Vagina (tissue), 2 donors: ENCODE measurements at regions not wholly inside any gene's neighbourhood (a gene's known extent, or its start where the extent isn't known, plus 50 kb on each side); places are given as distances from the start of the nearest gene placed in this dataset.
"Not testable (repeated sequence)": the region's sequence is repeated elsewhere in the genome, so short reads cannot be mapped to it uniquely, and the experiment has no call there.

ENCODE experiments used
- POLR2A ChIP-seq, 2 donors: fragments of 450-650 bp; IDR thresholded peaks; one replicate each; pipeline ENCODE4 v1.6.1; 2017; ENCODE audit warnings: antibody characterized with exemption in 2 of 2, mild to moderate bottlenecking in 2 of 2, moderate library complexity in 2 of 2
- POLR2AphosphoS5 ChIP-seq, 2 donors: sonication (generic); formaldehyde crosslinking; IDR thresholded peaks; one replicate each; pipeline ENCODE4 v1.9.0; 2017; ENCODE audit warnings: antibody characterized with exemption in 2 of 2, mild to moderate bottlenecking in 2 of 2, low read depth in 1 of 2; ENCODE audit not compliant: insufficient read depth in 1 of 2
- TF ChIP-seq, protein P1 (sequence below), 3 experiments: fragments of 450-650 bp in 2 of 3; fragments of 200-600 bp in 1 of 3; sonication (generic) in 1 of 3; IDR thresholded peaks; one replicate each; pipeline ENCODE4 v1.5.1; 2017 to 2019; ENCODE audit warnings: antibody characterized with exemption in 3 of 3, mild to moderate bottlenecking in 2 of 3, moderate library complexity in 2 of 3

DNA sequence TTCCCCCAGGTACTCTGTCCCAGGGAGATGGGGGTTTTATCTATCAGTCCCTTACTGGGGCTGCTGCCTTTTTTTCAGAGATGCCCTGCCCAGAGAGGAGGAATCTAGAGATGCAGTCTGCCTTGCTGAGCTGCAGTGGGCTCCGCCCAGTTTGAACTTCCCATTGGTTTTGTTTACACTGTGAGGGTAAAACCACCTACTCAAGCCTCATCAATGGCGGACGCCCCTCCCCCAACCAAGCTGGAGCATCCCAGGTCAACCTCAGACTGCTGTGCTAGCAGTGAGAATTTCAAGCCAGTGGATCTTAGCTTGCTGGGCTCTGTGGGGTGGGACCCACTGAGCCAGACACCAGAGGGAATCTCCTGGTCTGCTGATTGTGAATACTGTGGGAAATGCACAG lies 191.0 kb upstream of the MAST4 start:
- TF ChIP-seq, protein P1, sequence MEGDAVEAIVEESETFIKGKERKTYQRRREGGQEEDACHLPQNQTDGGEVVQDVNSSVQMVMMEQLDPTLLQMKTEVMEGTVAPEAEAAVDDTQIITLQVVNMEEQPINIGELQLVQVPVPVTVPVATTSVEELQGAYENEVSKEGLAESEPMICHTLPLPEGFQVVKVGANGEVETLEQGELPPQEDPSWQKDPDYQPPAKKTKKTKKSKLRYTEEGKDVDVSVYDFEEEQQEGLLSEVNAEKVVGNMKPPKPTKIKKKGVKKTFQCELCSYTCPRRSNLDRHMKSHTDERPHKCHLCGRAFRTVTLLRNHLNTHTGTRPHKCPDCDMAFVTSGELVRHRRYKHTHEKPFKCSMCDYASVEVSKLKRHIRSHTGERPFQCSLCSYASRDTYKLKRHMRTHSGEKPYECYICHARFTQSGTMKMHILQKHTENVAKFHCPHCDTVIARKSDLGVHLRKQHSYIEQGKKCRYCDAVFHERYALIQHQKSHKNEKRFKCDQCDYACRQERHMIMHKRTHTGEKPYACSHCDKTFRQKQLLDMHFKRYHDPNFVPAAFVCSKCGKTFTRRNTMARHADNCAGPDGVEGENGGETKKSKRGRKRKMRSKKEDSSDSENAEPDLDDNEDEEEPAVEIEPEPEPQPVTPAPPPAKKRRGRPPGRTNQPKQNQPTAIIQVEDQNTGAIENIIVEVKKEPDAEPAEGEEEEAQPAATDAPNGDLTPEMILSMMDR (IDR thresholded peaks at IDR 0.05) = not testable (repeated sequence)
- not testable (repeated sequence) for TF ChIP-seq POLR2A (IDR thresholded peaks at IDR 0.05); POLR2AphosphoS5 (IDR thresholded peaks at IDR 0.05; ENCODE audit: insufficient read depth in 1 of 2, low read depth in 1 of 2)
